ENCODE measurements at regions not wholly inside any gene's neighbourhood (a gene's known extent, or its start where the extent isn't known, plus 50 kb on each side); places are given as distances from the start of the nearest gene placed in this dataset.

DNA sequence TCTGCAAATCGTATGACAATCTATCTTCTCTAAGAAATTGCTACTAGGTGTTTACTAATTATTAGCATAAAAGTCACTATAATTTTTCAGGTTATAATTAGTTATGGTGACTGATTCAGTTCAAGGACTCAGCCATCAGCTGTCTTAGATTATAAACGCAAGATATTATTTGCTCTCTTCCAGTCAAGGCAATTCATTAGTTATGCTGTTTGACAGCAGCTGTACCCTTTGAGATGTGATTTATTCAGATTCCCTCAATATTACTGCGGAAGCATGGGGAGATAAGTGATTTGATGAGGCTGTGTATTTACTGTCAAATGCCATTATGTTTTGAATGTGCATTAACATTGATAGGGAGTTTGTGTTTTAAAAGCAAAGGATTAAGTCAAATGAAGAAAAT lies 558.9 kb upstream of the FSIP2 start:
- no peak for DNase-seq (ENCODE audit: low read depth)
- TF ChIP-seq, protein P1, sequence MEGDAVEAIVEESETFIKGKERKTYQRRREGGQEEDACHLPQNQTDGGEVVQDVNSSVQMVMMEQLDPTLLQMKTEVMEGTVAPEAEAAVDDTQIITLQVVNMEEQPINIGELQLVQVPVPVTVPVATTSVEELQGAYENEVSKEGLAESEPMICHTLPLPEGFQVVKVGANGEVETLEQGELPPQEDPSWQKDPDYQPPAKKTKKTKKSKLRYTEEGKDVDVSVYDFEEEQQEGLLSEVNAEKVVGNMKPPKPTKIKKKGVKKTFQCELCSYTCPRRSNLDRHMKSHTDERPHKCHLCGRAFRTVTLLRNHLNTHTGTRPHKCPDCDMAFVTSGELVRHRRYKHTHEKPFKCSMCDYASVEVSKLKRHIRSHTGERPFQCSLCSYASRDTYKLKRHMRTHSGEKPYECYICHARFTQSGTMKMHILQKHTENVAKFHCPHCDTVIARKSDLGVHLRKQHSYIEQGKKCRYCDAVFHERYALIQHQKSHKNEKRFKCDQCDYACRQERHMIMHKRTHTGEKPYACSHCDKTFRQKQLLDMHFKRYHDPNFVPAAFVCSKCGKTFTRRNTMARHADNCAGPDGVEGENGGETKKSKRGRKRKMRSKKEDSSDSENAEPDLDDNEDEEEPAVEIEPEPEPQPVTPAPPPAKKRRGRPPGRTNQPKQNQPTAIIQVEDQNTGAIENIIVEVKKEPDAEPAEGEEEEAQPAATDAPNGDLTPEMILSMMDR (IDR thresholded peaks at IDR 0.05; ENCODE audit: low read depth, low read length, missing control alignments), result no peak
- no peak overlapping the region for H3K4me3 ChIP-seq (ENCODE audit: low read depth, low read length)

DNA sequence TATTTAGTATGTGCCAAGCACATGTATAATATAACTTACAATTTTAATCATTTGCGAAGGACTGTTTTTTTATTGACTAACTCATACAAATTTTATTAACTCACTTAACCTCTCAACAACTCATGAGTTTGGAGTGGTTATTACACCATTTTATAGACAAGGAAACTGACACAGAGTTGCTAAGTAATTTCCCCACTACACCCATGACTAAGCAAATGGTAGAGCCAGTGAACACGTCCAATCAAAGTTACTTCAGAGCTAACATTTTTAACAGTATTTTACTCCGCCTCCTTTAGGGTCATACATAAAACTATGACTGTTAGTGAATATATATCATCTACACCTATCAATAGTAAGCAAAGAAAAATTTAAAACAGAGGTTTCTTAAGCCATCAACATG lies 556.7 kb upstream of the FSIP2 start:
- no peak for DNase-seq (ENCODE audit: low read depth)
- TF ChIP-seq, protein P1 (IDR thresholded peaks at IDR 0.05; ENCODE audit: low read depth, low read length, missing control alignments), result no peak
- no peak overlapping the region for H3K4me3 ChIP-seq (ENCODE audit: low read depth, low read length)

DNA sequence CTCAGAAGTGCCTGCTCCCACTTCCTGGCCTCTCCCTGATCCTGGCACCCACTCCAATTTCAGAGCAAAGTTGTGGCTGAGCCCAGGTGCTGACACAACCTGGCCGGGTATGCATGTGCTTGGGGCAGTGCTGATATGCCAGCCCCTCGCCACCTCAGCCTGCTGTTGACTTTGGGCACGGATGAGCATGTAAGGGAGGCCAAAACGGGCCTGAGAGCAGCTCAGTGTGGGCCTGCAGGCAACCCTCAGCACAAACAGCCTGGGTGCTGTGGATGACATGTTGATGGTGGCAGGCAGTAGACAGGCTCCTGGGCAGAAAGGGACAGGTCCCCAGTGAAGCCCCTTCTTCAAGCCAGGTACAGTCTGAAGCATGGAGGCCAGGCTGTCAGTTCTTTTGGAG lies 553.6 kb upstream of the FSIP2 start:
- no peak for DNase-seq (ENCODE audit: low read depth)
- TF ChIP-seq, protein P1 (IDR thresholded peaks at IDR 0.05; ENCODE audit: low read depth, low read length, missing control alignments), result no peak
- H3K4me3 ChIP-seq (ENCODE audit: low read depth, low read length), result no peak overlapping the region

DNA sequence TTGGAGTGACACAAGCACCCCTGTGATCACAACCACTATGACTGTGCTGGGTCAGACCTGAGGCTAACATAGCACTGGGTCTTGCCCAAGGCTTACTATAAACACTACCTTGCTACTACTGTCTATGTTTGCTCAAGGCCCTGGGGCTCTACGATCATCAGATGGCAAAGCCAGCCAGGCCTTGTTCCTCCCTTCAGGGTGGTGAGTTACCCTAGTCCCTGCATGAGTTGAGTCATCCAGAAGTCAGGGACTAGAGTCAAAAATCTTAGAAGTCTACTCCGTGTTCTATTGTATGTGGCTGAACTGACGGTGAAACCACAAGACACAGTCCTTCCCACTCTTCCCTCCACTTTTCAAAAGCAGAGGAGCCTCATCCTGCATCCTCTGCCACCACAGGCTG lies 551.2 kb upstream of the FSIP2 start:
- H3K4me3 ChIP-seq (ENCODE audit: low read depth, low read length), result no peak overlapping the region
- TF ChIP-seq, protein P1 (IDR thresholded peaks at IDR 0.05; ENCODE audit: low read depth, low read length, missing control alignments), result no peak
- no peak for DNase-seq (ENCODE audit: low read depth)

DNA sequence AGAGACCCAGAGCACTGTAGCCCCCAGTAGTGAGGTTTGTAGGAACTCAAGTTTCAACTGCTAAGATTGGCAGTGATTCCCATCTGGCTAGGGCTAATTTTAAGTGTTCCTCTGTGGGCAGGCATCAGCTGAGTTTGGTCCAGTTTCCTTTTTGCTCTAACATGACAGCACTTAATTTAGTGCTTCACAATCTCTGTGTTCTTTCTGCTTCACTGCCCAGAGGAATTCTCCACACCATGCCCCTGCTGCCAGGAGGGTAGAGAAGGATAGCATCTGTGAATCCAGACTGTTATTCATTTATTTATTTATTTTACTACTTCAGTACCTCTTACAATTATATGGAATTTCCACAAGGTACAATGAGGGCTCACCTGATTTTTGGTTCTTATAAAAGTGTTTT lies 549.9 kb upstream of the FSIP2 start:
- no peak overlapping the region for H3K4me3 ChIP-seq (ENCODE audit: low read depth, low read length)
- TF ChIP-seq, protein P1 (IDR thresholded peaks at IDR 0.05; ENCODE audit: low read depth, low read length, missing control alignments), result no peak
- no peak for DNase-seq (ENCODE audit: low read depth)

DNA sequence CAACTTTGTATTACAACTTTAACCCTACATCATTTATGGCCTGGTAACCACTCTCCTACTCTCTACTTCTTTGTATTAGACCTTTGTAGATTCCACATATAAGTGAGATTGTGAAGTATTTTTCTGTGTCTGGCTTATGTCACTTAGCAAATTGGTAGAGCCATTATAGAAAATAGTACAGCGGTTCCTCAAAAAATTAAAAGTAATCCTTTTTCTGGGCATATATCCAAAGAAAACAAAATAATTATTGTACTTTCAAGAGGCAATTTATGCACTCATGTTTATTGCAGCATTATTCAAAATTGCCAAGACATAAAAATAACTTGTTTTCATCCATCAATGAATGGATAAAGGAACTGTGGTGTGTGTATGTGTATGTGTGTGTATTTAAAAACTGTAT lies 537.5 kb upstream of the FSIP2 start:
- TF ChIP-seq, protein P1 (IDR thresholded peaks at IDR 0.05; ENCODE audit: low read depth, low read length, missing control alignments), result no peak
- H3K4me3 ChIP-seq (ENCODE audit: low read depth, low read length), result no peak overlapping the region
- no peak for DNase-seq (ENCODE audit: low read depth)

DNA sequence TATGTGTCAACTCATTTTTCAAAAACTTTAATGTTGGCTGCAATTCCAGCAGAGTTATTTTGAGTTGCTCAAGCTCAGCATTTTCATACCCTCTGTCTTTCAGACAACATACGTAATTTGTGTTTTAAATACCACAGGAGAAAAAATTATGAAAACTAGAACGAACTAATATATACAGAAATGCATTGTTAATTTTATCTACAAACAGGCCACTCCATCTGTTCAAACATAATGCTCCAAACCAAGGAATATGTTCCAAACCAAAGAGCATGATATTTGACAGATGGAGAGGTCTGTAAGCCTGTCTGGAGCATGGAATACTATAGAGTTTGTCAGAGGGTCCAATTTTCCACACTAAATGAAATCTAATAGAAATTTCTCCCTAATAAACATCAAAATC lies 536.2 kb upstream of the FSIP2 start:
- no peak overlapping the region for H3K4me3 ChIP-seq (ENCODE audit: low read depth, low read length)
- no peak for DNase-seq (ENCODE audit: low read depth)
- TF ChIP-seq, protein P1 (IDR thresholded peaks at IDR 0.05; ENCODE audit: low read depth, low read length, missing control alignments), result no peak
